Neural cell (in vitro differentiated cells): ENCODE measurements at regions not wholly inside any gene's neighbourhood (a gene's known extent, or its start where the extent isn't known, plus 50 kb on each side); places are given as distances from the start of the nearest gene placed in this dataset.

ENCODE experiments used
- H2AFZ ChIP-seq: fragments of 200-600, 300-800 bp; sonication (generic), shearing (Covaris generic); 2 replicates; pipeline ENCODE4 v1.6.0; 2014; ENCODE audit warnings: low read depth, mild to moderate bottlenecking, antibody characterized with exemption, low read length, moderate library complexity
- H3F3A ChIP-seq: fragments of 200-600 bp; shearing (Covaris generic); 2 replicates; pipeline ENCODE4 v1.6.1; 2016; ENCODE audit warnings: mild to moderate bottlenecking, moderate library complexity, mixed read lengths, antibody characterized with exemption, low read length; ENCODE audit not compliant: insufficient read depth, poor library complexity, severe bottlenecking
- H3K27ac ChIP-seq: fragments of 200-600, 300-800 bp; sonication (generic), shearing (Covaris generic); 2 replicates; pipeline ENCODE4 v1.5.1; 2014; ENCODE audit warnings: mild to moderate bottlenecking, low read length, moderate library complexity
- H3K27me3 ChIP-seq: fragments of 300-800, 200-600 bp; sonication (generic), shearing (Covaris generic); 2 replicates; pipeline ENCODE4 v1.6.0; 2014; ENCODE audit warnings: mild to moderate bottlenecking, low read depth, low read length, moderate library complexity; ENCODE audit not compliant: insufficient read depth
- H3K36me3 ChIP-seq: fragments of 300-800, 200-600 bp; sonication (generic), shearing (Covaris generic); 2 replicates; pipeline ENCODE4 v1.5.1; 2014; ENCODE audit warnings: mild to moderate bottlenecking, antibody characterized with exemption, low read length, moderate library complexity; ENCODE audit not compliant: insufficient read depth
- H3K4me2 ChIP-seq: fragments of 300-800, 200-600 bp; sonication (generic), shearing (Covaris generic); 2 replicates; pipeline ENCODE4 v1.6.0; 2014; ENCODE audit warnings: mild to moderate bottlenecking, low read length
- H3K4me3 ChIP-seq: fragments of 300-800, 200-600 bp; sonication (generic), shearing (Covaris generic); 2 replicates; pipeline ENCODE4 v1.5.1; 2014; ENCODE audit warnings: mild to moderate bottlenecking, low read length, moderate library complexity
- H3K79me2 ChIP-seq: fragments of 200-600 bp; shearing (Covaris generic); replicated peaks from 2 replicates; pipeline ENCODE4 v1.6.0; 2014; ENCODE audit warnings: mild to moderate bottlenecking, low read length, moderate library complexity; ENCODE audit not compliant: insufficient read depth
- H3K9ac ChIP-seq: fragments of 300-800, 200-600 bp; sonication (generic), shearing (Covaris generic); 2 replicates; pipeline ENCODE4 v1.6.1; 2016; ENCODE audit warnings: mild to moderate bottlenecking, low read length, mixed read lengths
- H3K9me2 ChIP-seq: fragments of 200-600 bp; shearing (Covaris generic); 2 replicates; pipeline ENCODE4 v1.6.1; 2016; ENCODE audit warnings: mild to moderate bottlenecking, low read length, mixed read lengths; ENCODE audit not compliant: insufficient read depth
- H3K9me3 ChIP-seq: fragments of 200-600, 300-800 bp; sonication (generic), shearing (Covaris generic); 2 replicates; pipeline ENCODE4 v1.6.1; 2016; ENCODE audit warnings: mild to moderate bottlenecking, mixed run types, low read length, moderate library complexity, mixed read lengths
- H4K20me1 ChIP-seq: fragments of 200-600 bp; shearing (Covaris generic); 2 replicates; pipeline ENCODE4 v1.6.1; 2016; ENCODE audit warnings: mild to moderate bottlenecking, mixed run types; ENCODE audit not compliant: insufficient read depth
- EP300 ChIP-seq: fragments of 450-650 bp; conservative IDR thresholded peaks from 2 replicates; pipeline ENCODE4 v1.6.1; 2014; ENCODE audit warnings: antibody characterized with exemption, mild to moderate bottlenecking, moderate library complexity; ENCODE audit not compliant: poor library complexity, severe bottlenecking
- EZH2 ChIP-seq: fragments of 200-600, 300-800 bp; shearing (Covaris generic), sonication (generic); IDR thresholded peaks from 2 replicates; pipeline ENCODE4 v1.6.1; 2014; ENCODE audit warnings: antibody characterized with exemption, low read length, borderline replicate concordance, mild to moderate bottlenecking; ENCODE audit not compliant: insufficient read depth, poor library complexity, severe bottlenecking
- MXI1 ChIP-seq: fragments of 450-650 bp; conservative IDR thresholded peaks from 2 replicates; pipeline ENCODE4 v1.6.1; 2014; ENCODE audit warnings: antibody characterized with exemption, mild to moderate bottlenecking; ENCODE audit not compliant: poor library complexity, severe bottlenecking
- POLR2AphosphoS5 ChIP-seq: IDR thresholded peaks from 2 replicates; pipeline ENCODE4 v1.6.1; 2012
- RAD21 ChIP-seq: fragments of 450-650 bp; conservative IDR thresholded peaks from 2 replicates; pipeline ENCODE4 v1.6.1; 2014; ENCODE audit warnings: antibody characterized with exemption, mild to moderate bottlenecking, moderate library complexity
- SMC3 ChIP-seq: fragments of 450-650 bp; conservative IDR thresholded peaks from 2 replicates; pipeline ENCODE4 v1.6.1; 2014; ENCODE audit warnings: antibody characterized with exemption, mild to moderate bottlenecking, moderate library complexity; ENCODE audit not compliant: poor library complexity
- TAF1 ChIP-seq: IDR thresholded peaks from 2 replicates; pipeline ENCODE4 v1.6.1; 2012; ENCODE audit warnings: low read depth
- TF ChIP-seq, protein P1 (sequence below): IDR thresholded peaks from 2 replicates; pipeline ENCODE4 v1.6.1; 2012; ENCODE audit warnings: borderline replicate concordance
- TF ChIP-seq, protein P2 (sequence below): fragments of 450-650 bp; IDR thresholded peaks from 2 replicates; pipeline ENCODE4 v1.5.1; 2014; ENCODE audit warnings: antibody characterized with exemption, mild to moderate bottlenecking, moderate library complexity; ENCODE audit not compliant: poor library complexity, severe bottlenecking

DNA sequence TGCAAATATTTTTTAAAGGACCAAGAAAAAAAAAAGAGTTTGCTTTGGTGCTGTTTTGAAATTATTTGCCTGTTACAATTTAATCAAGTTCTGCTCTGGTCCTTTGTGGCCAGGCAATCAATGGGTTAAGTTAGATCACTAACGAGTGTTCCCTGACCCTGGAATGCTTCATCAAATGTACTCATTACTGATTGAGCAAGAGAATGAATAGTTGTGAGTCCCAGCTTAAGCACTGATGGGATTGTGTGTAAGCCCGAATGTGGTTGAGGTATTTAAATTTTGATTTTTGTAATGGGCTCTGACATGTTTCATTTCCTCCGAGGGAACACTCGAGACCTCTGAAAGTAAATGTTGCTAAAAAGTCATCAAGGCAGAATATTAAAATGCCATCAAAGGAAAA is 699.1 kb downstream of the MCTP2 start:
- Histone ChIP-seq H3K9ac (no peak overlapping the region), H3K27ac (no peak overlapping the region), H3K9me3 (peaks cover 8% of the 10 kb centered on the region), H3F3A (no peaks in the 10 kb centered on the region), H3K27me3 (no peaks in the 10 kb centered on the region), H3K4me2 (no peak overlapping the region), H4K20me1 (no peaks in the 10 kb centered on the region), H2AFZ (no peak overlapping the region), H3K36me3 (no peaks in the 10 kb centered on the region), H3K79me2 (no peaks in the 10 kb centered on the region), H3K9me2 (no peaks in the 10 kb centered on the region), H3K4me3 (no peak overlapping the region)
- TF ChIP-seq EZH2: no peak
- TF ChIP-seq MXI1: no peak
- TF ChIP-seq, protein P1, sequence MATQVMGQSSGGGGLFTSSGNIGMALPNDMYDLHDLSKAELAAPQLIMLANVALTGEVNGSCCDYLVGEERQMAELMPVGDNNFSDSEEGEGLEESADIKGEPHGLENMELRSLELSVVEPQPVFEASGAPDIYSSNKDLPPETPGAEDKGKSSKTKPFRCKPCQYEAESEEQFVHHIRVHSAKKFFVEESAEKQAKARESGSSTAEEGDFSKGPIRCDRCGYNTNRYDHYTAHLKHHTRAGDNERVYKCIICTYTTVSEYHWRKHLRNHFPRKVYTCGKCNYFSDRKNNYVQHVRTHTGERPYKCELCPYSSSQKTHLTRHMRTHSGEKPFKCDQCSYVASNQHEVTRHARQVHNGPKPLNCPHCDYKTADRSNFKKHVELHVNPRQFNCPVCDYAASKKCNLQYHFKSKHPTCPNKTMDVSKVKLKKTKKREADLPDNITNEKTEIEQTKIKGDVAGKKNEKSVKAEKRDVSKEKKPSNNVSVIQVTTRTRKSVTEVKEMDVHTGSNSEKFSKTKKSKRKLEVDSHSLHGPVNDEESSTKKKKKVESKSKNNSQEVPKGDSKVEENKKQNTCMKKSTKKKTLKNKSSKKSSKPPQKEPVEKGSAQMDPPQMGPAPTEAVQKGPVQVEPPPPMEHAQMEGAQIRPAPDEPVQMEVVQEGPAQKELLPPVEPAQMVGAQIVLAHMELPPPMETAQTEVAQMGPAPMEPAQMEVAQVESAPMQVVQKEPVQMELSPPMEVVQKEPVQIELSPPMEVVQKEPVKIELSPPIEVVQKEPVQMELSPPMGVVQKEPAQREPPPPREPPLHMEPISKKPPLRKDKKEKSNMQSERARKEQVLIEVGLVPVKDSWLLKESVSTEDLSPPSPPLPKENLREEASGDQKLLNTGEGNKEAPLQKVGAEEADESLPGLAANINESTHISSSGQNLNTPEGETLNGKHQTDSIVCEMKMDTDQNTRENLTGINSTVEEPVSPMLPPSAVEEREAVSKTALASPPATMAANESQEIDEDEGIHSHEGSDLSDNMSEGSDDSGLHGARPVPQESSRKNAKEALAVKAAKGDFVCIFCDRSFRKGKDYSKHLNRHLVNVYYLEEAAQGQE: no peak
- no peak for TF ChIP-seq SMC3
- TF ChIP-seq POLR2AphosphoS5: no peak
- TF ChIP-seq EP300: no peak

DNA sequence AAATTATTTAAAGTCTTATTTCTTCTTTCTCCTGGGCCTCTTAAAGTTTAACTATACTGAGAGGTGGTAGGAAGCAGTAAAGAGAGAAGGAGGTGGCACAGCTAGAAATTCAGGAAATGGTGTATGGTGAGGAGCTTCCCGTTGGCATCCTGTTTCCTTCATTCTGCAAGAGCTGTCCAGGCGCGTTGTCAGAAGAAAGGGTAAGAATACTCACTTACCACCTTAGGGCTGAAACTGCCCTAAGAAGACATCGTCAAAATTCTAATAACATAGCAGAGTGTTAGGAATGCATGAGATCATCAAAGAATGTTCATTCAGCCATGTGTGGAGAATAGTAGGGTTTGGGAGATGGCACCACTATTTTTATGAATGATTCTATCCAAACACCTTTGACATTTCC is 699.6 kb downstream of the MCTP2 start:
- TF ChIP-seq POLR2AphosphoS5: no peak
- TF ChIP-seq MXI1: no peak
- no peak for TF ChIP-seq RAD21
- no peak for TF ChIP-seq TAF1
- no peak for TF ChIP-seq EZH2
- TF ChIP-seq EP300: no peak
- no peak overlapping the region for H3K4me3 ChIP-seq
- no peaks in the 10 kb centered on the region for H3F3A ChIP-seq
- H3K27ac ChIP-seq: no peak overlapping the region
- H4K20me1 ChIP-seq: no peaks in the 10 kb centered on the region
- no peak overlapping the region for H2AFZ ChIP-seq
- H3K79me2 ChIP-seq: no peaks in the 10 kb centered on the region
- H3K9ac ChIP-seq: no peak overlapping the region
- H3K9me2 ChIP-seq: no peaks in the 10 kb centered on the region
- H3K9me3 ChIP-seq: peaks cover 8% of the 10 kb centered on the region
- no peak overlapping the region for H3K4me2 ChIP-seq
- no peaks in the 10 kb centered on the region for H3K27me3 ChIP-seq
- H3K36me3 ChIP-seq: no peaks in the 10 kb centered on the region

DNA sequence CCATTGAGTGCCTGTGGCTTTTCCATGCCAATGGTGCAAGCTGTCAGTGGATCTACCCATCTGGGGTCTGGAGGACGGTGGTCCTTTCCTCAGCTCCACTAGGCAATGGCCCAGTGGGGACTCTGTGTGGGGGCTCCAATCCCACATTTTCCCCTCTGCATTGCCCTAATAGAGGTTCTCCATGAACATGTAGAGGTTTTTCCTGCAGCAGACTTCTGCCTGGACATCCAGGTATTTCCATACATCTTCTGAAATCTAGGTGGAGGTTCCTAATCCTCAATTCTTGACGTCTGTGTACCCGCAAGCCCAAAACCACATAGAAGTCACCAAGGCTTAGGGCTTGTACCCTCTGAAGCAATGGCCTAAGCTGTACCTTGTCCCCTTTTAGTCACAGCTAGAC is 703.1 kb downstream of the MCTP2 start:
- Histone ChIP-seq H3K9me2 (no peaks in the 10 kb centered on the region), H3K36me3 (no peaks in the 10 kb centered on the region), H2AFZ (no peak overlapping the region), H3K4me3 (no peak overlapping the region), H3K27me3 (no peaks in the 10 kb centered on the region), H3K27ac (no peak overlapping the region), H3K79me2 (no peaks in the 10 kb centered on the region), H3K9me3 (peaks cover 8% of the 10 kb centered on the region), H3K9ac (no peak overlapping the region), H3F3A (no peaks in the 10 kb centered on the region), H4K20me1 (no peaks in the 10 kb centered on the region), H3K4me2 (no peak overlapping the region)
- TF ChIP-seq POLR2AphosphoS5 (no peak), RAD21 (no peak), TAF1 (no peak), EZH2 (no peak), EP300 (no peak), SMC3 (no peak), MXI1 (no peak)
- TF ChIP-seq, protein P2, sequence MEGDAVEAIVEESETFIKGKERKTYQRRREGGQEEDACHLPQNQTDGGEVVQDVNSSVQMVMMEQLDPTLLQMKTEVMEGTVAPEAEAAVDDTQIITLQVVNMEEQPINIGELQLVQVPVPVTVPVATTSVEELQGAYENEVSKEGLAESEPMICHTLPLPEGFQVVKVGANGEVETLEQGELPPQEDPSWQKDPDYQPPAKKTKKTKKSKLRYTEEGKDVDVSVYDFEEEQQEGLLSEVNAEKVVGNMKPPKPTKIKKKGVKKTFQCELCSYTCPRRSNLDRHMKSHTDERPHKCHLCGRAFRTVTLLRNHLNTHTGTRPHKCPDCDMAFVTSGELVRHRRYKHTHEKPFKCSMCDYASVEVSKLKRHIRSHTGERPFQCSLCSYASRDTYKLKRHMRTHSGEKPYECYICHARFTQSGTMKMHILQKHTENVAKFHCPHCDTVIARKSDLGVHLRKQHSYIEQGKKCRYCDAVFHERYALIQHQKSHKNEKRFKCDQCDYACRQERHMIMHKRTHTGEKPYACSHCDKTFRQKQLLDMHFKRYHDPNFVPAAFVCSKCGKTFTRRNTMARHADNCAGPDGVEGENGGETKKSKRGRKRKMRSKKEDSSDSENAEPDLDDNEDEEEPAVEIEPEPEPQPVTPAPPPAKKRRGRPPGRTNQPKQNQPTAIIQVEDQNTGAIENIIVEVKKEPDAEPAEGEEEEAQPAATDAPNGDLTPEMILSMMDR: no peak
- TF ChIP-seq, protein P1: no peak
